GM23338 (cell line): ENCODE measurements at regions not wholly inside any gene's neighbourhood (a gene's known extent, or its start where the extent isn't known, plus 50 kb on each side); places are given as distances from the start of the nearest gene placed in this dataset.
"Not testable (repeated sequence)": the region's sequence is repeated elsewhere in the genome, so short reads cannot be mapped to it uniquely, and the experiment has no call there.

Experiments
- ATAC-seq: fragments of 200-7000 bp; cut with Tn5 transposase; 3 replicates; pipeline ENCODE4 v1.9.1; 2020
- DNase-seq: peaks from one replicate; pipeline ENCODE4 v3.0.0-alpha.2; 2015; ENCODE audit warnings: low spot score
- H2AFZ ChIP-seq: fragments of 200-600 bp; sonication (generic); 2 replicates; pipeline ENCODE4 v1.8.0; 2016; ENCODE audit warnings: antibody characterized with exemption, mild to moderate bottlenecking, moderate library complexity
- H3F3A ChIP-seq: fragments of 200-600 bp; sonication (generic); replicated peaks from 2 replicates; pipeline ENCODE4 v1.8.0; 2017; ENCODE audit warnings: antibody characterized with exemption, mixed run types, low read depth
- H3K27ac ChIP-seq: fragments of 200-600 bp; sonication (generic); 2 replicates; pipeline ENCODE4 v1.6.1; 2016; ENCODE audit warnings: low read depth
- H3K27me3 ChIP-seq: fragments of 200-600 bp; sonication (generic); 2 replicates; pipeline ENCODE4 v1.8.0; 2016; ENCODE audit warnings: mild to moderate bottlenecking, mixed run types, moderate library complexity; ENCODE audit not compliant: insufficient read depth
- H3K36me3 ChIP-seq: fragments of 200-600 bp; sonication (generic); 2 replicates; pipeline ENCODE4 v1.8.0; 2016; ENCODE audit warnings: mild to moderate bottlenecking; ENCODE audit not compliant: insufficient read depth
- H3K4me1 ChIP-seq: fragments of 200-600 bp; sonication (generic); 2 replicates; pipeline ENCODE4 v1.8.0; 2016; ENCODE audit warnings: mild to moderate bottlenecking, moderate library complexity; ENCODE audit not compliant: insufficient read depth
- H3K4me2 ChIP-seq: fragments of 200-600 bp; sonication (generic); 2 replicates; pipeline ENCODE4 v1.7.1; 2017; ENCODE audit warnings: mixed run types
- H3K4me3 ChIP-seq: fragments of 200-600 bp; sonication (generic); 2 replicates; pipeline ENCODE4 v1.6.1; 2016; ENCODE audit warnings: mixed run types
- H3K79me2 ChIP-seq: fragments of 200-600 bp; sonication (generic); replicated peaks from 2 replicates; pipeline ENCODE4 v1.8.0; 2017; ENCODE audit warnings: mild to moderate bottlenecking; ENCODE audit not compliant: insufficient read depth
- H3K9me2 ChIP-seq: fragments of 200-600 bp; sonication (generic); 2 replicates; pipeline ENCODE4 v1.8.0; 2017; ENCODE audit not compliant: insufficient read depth
- H4K20me1 ChIP-seq: fragments of 200-600 bp; sonication (generic); replicated peaks from 2 replicates; pipeline ENCODE4 v1.8.0; 2017; ENCODE audit warnings: mild to moderate bottlenecking; ENCODE audit not compliant: insufficient read depth
- H3K27ac Mint-ChIP-seq: 2 replicates; pipeline ENCODE4 v1.8.0; 2020; ENCODE audit warnings: inconsistent platforms, mild to moderate bottlenecking, moderate library complexity, mixed read lengths
- H3K27me3 Mint-ChIP-seq: 3 replicates; pipeline ENCODE4 v1.8.0; 2022; ENCODE audit warnings: low read depth, mild to moderate bottlenecking, moderate library complexity, mixed read lengths, inconsistent platforms; ENCODE audit not compliant: insufficient read depth, poor library complexity
- H3K36me3 Mint-ChIP-seq: 3 replicates; pipeline ENCODE4 v1.8.0; 2021; ENCODE audit warnings: low read depth, mild to moderate bottlenecking, inconsistent platforms, moderate library complexity, mixed read lengths
- H3K4me1 Mint-ChIP-seq: 3 replicates; pipeline ENCODE4 v1.8.0; 2020; ENCODE audit warnings: mild to moderate bottlenecking, inconsistent platforms, mixed read lengths
- H3K4me3 Mint-ChIP-seq: 3 replicates; pipeline ENCODE4 v1.8.0; 2021; ENCODE audit warnings: moderate library complexity, mild to moderate bottlenecking, inconsistent platforms, mixed read lengths
- H3K9me3 Mint-ChIP-seq: 3 replicates; pipeline ENCODE4 v1.8.0; 2020; ENCODE audit warnings: moderate library complexity, mild to moderate bottlenecking, inconsistent platforms, mixed read lengths
- CREB1 ChIP-seq: fragments of 250-450 bp; sonication (Bioruptor Pico); IDR thresholded peaks from 2 replicates; pipeline ENCODE4 v1.5.0; 2020; ENCODE audit warnings: low read depth, mild to moderate bottlenecking, moderate library complexity
- EZH2 ChIP-seq: fragments of 200-600 bp; sonication (generic); IDR thresholded peaks from one replicate; pipeline ENCODE4 v1.8.0; 2017; ENCODE audit warnings: antibody characterized with exemption, mild to moderate bottlenecking, low read depth; ENCODE audit not compliant: unreplicated experiment
- JUNB ChIP-seq: IDR thresholded peaks from one replicate; pipeline ENCODE4 v1.6.1; 2016; ENCODE audit warnings: antibody characterized with exemption; ENCODE audit not compliant: unreplicated experiment
- NANOG ChIP-seq: IDR thresholded peaks from 2 replicates; pipeline ENCODE4 v1.6.1; 2016; ENCODE audit warnings: antibody characterized with exemption, borderline replicate concordance
- POLR2AphosphoS5 ChIP-seq: IDR thresholded peaks from 2 replicates; pipeline ENCODE4 v1.6.1; 2016; ENCODE audit warnings: antibody characterized with exemption, low read depth
- STAT1 ChIP-seq: IDR thresholded peaks from one replicate; pipeline ENCODE4 v1.6.1; 2016; ENCODE audit warnings: antibody characterized with exemption; ENCODE audit not compliant: unreplicated experiment
- ZNF114 ChIP-seq: fragments of 250-450 bp; sonication (Bioruptor Pico); IDR thresholded peaks from 2 replicates; pipeline ENCODE4 v1.5.0; 2020; ENCODE audit warnings: mild to moderate bottlenecking, moderate library complexity
- ZNF331 ChIP-seq: fragments of 250-450 bp; sonication (Bioruptor Pico); IDR thresholded peaks from 2 replicates; pipeline ENCODE4 v1.5.0; 2020; ENCODE audit warnings: low read depth, mild to moderate bottlenecking, moderate library complexity
- TF ChIP-seq, protein P1 (sequence below), 2 experiments: fragments of 200-600 bp in 1 of 2; sonication (generic) in 1 of 2; conservative IDR thresholded peaks; 2 replicates each; pipeline versions ENCODE4 v1.5.1 to v1.6.1; 2016 to 2017; ENCODE audit warnings: antibody characterized with exemption in 2 of 2, low read depth in 2 of 2, mild to moderate bottlenecking in 2 of 2, moderate library complexity in 1 of 2
- TF ChIP-seq, protein P2 (sequence below): IDR thresholded peaks from 2 replicates; pipeline ENCODE4 v1.6.1; 2016; ENCODE audit warnings: antibody characterized with exemption

DNA sequence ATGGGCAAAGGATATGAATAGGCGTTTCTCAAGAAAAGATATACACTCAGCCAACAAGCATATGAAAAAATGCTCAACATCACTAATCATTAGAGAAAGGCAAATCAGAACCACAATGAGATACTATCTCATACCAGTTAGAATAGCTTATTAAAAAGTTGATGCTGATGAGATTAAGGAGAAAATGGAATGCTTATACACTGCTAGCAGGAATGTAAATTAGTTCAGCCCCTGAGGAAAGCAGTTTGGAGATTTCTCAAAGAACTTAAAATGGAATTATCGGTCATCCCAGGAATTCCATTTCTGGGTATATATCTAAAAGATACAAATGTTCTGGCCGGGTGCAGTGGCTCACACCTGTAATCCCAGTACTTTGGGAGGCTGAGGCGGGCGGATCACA, 78.2 kb upstream of the NOX4 start:
- not testable (repeated sequence) for H3K36me3 Mint-ChIP-seq, H3K4me1 Mint-ChIP-seq, H3K9me2 ChIP-seq, DNase-seq, H3K36me3 ChIP-seq, H4K20me1 ChIP-seq, H2AFZ ChIP-seq, H3K4me2 ChIP-seq, H3K4me3 Mint-ChIP-seq, ATAC-seq, H3K27ac Mint-ChIP-seq, H3K79me2 ChIP-seq, H3K27me3 Mint-ChIP-seq, H3K27me3 ChIP-seq, H3F3A ChIP-seq, H3K9me3 Mint-ChIP-seq, H3K4me3 ChIP-seq, H3K27ac ChIP-seq, H3K4me1 ChIP-seq

DNA sequence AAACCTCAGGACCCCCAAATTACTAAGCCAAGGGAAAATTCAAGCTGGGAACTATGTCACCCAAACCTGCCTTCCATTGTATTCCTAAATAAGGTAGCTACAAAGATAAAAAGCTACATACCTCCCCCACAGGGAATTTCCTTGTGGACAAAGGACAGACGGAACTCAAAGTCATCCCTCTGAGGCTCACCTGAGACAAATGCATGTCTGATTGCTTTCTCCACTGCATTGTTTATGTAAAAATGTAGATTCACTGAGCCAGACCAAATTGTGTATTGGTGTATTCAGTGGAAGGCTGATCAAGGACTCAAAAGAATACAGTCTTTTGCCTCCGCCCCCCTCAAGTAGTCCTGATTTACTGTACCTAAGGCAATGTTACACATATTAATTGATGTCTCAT, 80.5 kb upstream of the NOX4 start:
- DNase-seq (peak; percentile 80), ATAC-seq (peak; percentile 72)
- not testable (repeated sequence) for H3K9me2 ChIP-seq, H3K4me1 ChIP-seq, H3K36me3 ChIP-seq, H3K9me3 Mint-ChIP-seq, H3K27me3 ChIP-seq, H3K4me3 Mint-ChIP-seq, H3K27me3 Mint-ChIP-seq, H3K4me2 ChIP-seq, H3K36me3 Mint-ChIP-seq, H3F3A ChIP-seq, H3K79me2 ChIP-seq, H4K20me1 ChIP-seq, H2AFZ ChIP-seq, H3K4me3 ChIP-seq
- Mint-ChIP-seq H3K27ac (peak overlapping the region; percentile 93), H3K4me1 (peaks cover 14% of the 10 kb centered on the region)
- TF ChIP-seq NANOG = peak; percentile 38
- H3K27ac ChIP-seq = peak overlapping the region; percentile 61

DNA sequence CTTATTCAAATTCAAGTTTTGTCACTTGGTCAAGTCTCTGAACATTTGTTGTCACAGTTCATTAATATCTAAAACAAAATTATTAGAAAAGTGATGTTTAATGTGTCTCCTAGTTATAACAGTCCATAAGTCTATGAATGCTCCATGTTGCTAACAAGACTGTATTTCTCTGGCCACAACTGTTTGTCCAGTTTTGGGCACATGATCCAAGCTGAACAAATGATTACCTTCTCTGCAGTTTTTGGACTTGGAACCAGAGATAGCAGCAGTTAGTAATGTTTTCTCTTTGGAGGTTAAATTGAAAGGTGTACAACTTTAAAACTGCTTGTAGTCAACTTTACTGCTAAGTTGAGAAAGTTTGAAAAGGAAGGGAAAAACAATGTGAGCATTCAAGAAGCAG, 84.7 kb upstream of the NOX4 start:
- H3K4me1 Mint-ChIP-seq = peaks cover 14% of the 10 kb centered on the region
- H3K4me1 ChIP-seq, H3K27ac Mint-ChIP-seq, H3K9me3 Mint-ChIP-seq, H3K36me3 ChIP-seq, H3K27ac ChIP-seq, H3F3A ChIP-seq, H3K4me2 ChIP-seq, H3K27me3 ChIP-seq, H3K36me3 Mint-ChIP-seq, H3K79me2 ChIP-seq, H3K27me3 Mint-ChIP-seq, DNase-seq, ATAC-seq, H2AFZ ChIP-seq, H4K20me1 ChIP-seq, H3K9me2 ChIP-seq, H3K4me3 Mint-ChIP-seq, H3K4me3 ChIP-seq: not testable (repeated sequence)

DNA sequence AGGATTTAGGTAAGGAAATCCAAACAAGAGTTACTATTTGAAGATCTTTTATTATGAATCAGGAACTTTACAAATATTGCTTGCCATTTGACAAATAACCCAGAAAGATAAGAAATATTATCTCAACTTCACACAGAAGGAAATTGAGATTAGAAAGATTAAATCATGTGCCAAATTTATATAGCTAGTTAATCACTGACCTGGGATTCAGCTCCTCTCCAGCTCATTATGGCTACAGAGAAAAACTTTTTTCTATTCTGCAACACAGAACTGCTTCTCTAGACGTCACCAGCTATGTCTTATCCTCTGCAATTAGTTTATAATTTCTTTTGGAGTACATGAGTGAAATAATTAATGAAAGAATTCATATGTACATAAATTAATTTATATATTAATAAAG, 86.3 kb upstream of the NOX4 start:
- not testable (repeated sequence) for H3K79me2 ChIP-seq, H4K20me1 ChIP-seq, H3K4me1 ChIP-seq, H3K4me3 Mint-ChIP-seq, H3K36me3 Mint-ChIP-seq, H3K27me3 Mint-ChIP-seq, H2AFZ ChIP-seq, H3F3A ChIP-seq, H3K36me3 ChIP-seq, H3K27me3 ChIP-seq, H3K27ac Mint-ChIP-seq, H3K4me3 ChIP-seq, H3K27ac ChIP-seq, H3K4me2 ChIP-seq, H3K9me3 Mint-ChIP-seq, DNase-seq, H3K4me1 Mint-ChIP-seq, ATAC-seq, H3K9me2 ChIP-seq

DNA sequence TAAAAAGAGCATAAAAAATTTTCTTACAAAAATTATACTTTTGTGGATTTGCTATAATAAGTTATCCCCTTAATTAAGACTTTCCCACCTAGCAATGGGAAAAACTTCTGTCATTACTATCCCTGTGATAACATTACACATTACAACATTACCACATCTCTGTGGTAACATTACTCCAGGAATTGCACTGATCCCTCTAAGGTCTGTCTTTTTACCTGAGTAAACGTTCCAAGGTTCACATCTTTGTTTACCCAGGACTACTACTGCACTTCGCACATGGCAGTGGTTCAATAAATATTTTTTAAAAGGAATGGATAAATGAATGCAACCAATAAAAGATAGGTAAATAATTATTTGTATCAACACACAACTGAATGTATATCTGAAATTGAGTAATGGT, 92.4 kb upstream of the NOX4 start:
- H3K36me3 Mint-ChIP-seq = no peaks in the 10 kb centered on the region
- TF ChIP-seq ZNF331 (CRISPR knock-in tag) = no peak
- TF ChIP-seq CREB1 (CRISPR knock-in tag) = no peak
- TF ChIP-seq POLR2AphosphoS5 = no peak
- TF ChIP-seq, protein P1, sequence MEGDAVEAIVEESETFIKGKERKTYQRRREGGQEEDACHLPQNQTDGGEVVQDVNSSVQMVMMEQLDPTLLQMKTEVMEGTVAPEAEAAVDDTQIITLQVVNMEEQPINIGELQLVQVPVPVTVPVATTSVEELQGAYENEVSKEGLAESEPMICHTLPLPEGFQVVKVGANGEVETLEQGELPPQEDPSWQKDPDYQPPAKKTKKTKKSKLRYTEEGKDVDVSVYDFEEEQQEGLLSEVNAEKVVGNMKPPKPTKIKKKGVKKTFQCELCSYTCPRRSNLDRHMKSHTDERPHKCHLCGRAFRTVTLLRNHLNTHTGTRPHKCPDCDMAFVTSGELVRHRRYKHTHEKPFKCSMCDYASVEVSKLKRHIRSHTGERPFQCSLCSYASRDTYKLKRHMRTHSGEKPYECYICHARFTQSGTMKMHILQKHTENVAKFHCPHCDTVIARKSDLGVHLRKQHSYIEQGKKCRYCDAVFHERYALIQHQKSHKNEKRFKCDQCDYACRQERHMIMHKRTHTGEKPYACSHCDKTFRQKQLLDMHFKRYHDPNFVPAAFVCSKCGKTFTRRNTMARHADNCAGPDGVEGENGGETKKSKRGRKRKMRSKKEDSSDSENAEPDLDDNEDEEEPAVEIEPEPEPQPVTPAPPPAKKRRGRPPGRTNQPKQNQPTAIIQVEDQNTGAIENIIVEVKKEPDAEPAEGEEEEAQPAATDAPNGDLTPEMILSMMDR (conservative IDR thresholded peaks at IDR 0.05; ENCODE audit: low read depth in 2 of 2) = no peak
- TF ChIP-seq STAT1 = no peak
- no peak for TF ChIP-seq ZNF114 (CRISPR knock-in tag)
- no peak for TF ChIP-seq JUNB
- TF ChIP-seq NANOG = no peak
- TF ChIP-seq, protein P2, sequence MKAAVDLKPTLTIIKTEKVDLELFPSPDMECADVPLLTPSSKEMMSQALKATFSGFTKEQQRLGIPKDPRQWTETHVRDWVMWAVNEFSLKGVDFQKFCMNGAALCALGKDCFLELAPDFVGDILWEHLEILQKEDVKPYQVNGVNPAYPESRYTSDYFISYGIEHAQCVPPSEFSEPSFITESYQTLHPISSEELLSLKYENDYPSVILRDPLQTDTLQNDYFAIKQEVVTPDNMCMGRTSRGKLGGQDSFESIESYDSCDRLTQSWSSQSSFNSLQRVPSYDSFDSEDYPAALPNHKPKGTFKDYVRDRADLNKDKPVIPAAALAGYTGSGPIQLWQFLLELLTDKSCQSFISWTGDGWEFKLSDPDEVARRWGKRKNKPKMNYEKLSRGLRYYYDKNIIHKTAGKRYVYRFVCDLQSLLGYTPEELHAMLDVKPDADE = no peak
- TF ChIP-seq EZH2 = no peak
- no peak for ATAC-seq
- Histone ChIP-seq H3K4me1 (peaks cover 2% of the 10 kb centered on the region; the same call in 1 of the 2 replicates), H3K9me2 (no peaks in the 10 kb centered on the region), H3K36me3 (no peaks in the 10 kb centered on the region), H3K27ac (no peak overlapping the region), H2AFZ (no peak overlapping the region), H4K20me1 (no peaks in the 10 kb centered on the region), H3K27me3 (no peaks in the 10 kb centered on the region), H3K79me2 (no peaks in the 10 kb centered on the region), H3K4me2 (no peak overlapping the region), H3K4me3 (no peak overlapping the region), H3F3A (no peaks in the 10 kb centered on the region)
- DNase-seq = no peak
- H3K27ac Mint-ChIP-seq = no peak overlapping the region
- no peaks in the 10 kb centered on the region for H3K27me3 Mint-ChIP-seq
- H3K4me1 Mint-ChIP-seq = peaks cover 11% of the 10 kb centered on the region
- H3K9me3 Mint-ChIP-seq = no peaks in the 10 kb centered on the region
- H3K4me3 Mint-ChIP-seq = no peak overlapping the region
